Mesendoderm (in vitro differentiated cells): ENCODE measurements at regions not wholly inside any gene's neighbourhood (a gene's known extent, or its start where the extent isn't known, plus 50 kb on each side); places are given as distances from the start of the nearest gene placed in this dataset.

Experiments
- DNase-seq: peaks from one replicate; pipeline ENCODE4 v3.0.0; 2013
- H2AK5ac ChIP-seq: 2 replicates; pipeline ENCODE4 v1.6.1; 2013; ENCODE audit warnings: low read length, inconsistent platforms
- H2BK120ac ChIP-seq: 2 replicates; pipeline ENCODE4 v1.6.1; 2013; ENCODE audit warnings: low read depth, mild to moderate bottlenecking, low read length, moderate library complexity, mixed read lengths
- H2BK15ac ChIP-seq: replicated peaks from 2 replicates; pipeline ENCODE4 v1.6.1; 2013; ENCODE audit warnings: low read depth, mild to moderate bottlenecking, moderate library complexity
- H2BK5ac ChIP-seq: 2 replicates; pipeline ENCODE4 v1.6.1; 2013; ENCODE audit warnings: low read length, inconsistent platforms
- H3K18ac ChIP-seq: 2 replicates; pipeline ENCODE4 v1.6.1; 2013; ENCODE audit warnings: mild to moderate bottlenecking, low read length, mixed read lengths
- H3K23ac ChIP-seq: one replicate; pipeline ENCODE4 v1.6.1; 2013; ENCODE audit warnings: low read length
- H3K27ac ChIP-seq: 2 replicates; pipeline ENCODE4 v1.5.1; 2013; ENCODE audit warnings: low read depth, mild to moderate bottlenecking, inconsistent platforms, low read length, moderate library complexity
- H3K27me3 ChIP-seq: 2 replicates; pipeline ENCODE4 v1.6.1; 2013; ENCODE audit warnings: low read length, control low read depth, mild to moderate bottlenecking, inconsistent platforms; ENCODE audit not compliant: insufficient read depth, poor library complexity
- H3K36me3 ChIP-seq: 2 replicates; pipeline ENCODE4 v1.6.1; 2013; ENCODE audit warnings: low read length, inconsistent platforms; ENCODE audit not compliant: control insufficient read depth, insufficient read depth
- H3K4ac ChIP-seq: one replicate; pipeline ENCODE4 v1.6.1; 2013; ENCODE audit warnings: low read depth, mild to moderate bottlenecking, low read length, moderate library complexity
- H3K4me1 ChIP-seq: 2 replicates; pipeline ENCODE4 v1.6.1; 2013; ENCODE audit warnings: low read depth, low read length, inconsistent platforms; ENCODE audit not compliant: control insufficient read depth
- H3K4me2 ChIP-seq: 2 replicates; pipeline ENCODE4 v1.6.1; 2013; ENCODE audit warnings: low read length
- H3K4me3 ChIP-seq: 2 replicates; pipeline ENCODE4 v1.5.1; 2013; ENCODE audit warnings: mild to moderate bottlenecking, low read length
- H3K56ac ChIP-seq: one replicate; pipeline ENCODE4 v1.6.1; 2013; ENCODE audit warnings: low read length
- H3K79me1 ChIP-seq: 2 replicates; pipeline ENCODE4 v1.6.1; 2013; ENCODE audit warnings: low read length, inconsistent platforms
- H3K79me2 ChIP-seq: 2 replicates; pipeline ENCODE4 v1.6.1; 2013; ENCODE audit warnings: mild to moderate bottlenecking, low read length; ENCODE audit not compliant: control insufficient read depth, insufficient read depth
- H3K9ac ChIP-seq: 2 replicates; pipeline ENCODE4 v1.6.1; 2013; ENCODE audit warnings: low read length, inconsistent platforms
- H4K5ac ChIP-seq: one replicate; pipeline ENCODE4 v1.6.1; 2013; ENCODE audit warnings: low read length
- H4K8ac ChIP-seq: one replicate; pipeline ENCODE4 v1.6.1; 2013; ENCODE audit warnings: low read depth, mild to moderate bottlenecking, control low read depth, low read length, moderate library complexity
- WGBS: extraction: QIAGEN DNeasy Blood & Tissue Kit; methylation state at CpG from one replicate; pipeline ENCODE4 v1.1.7; 2013; ENCODE audit warnings: low lambda C conversion rate, missing lambda C conversion rate; ENCODE audit not compliant: insufficient coverage; ENCODE audit errors: extremely low coverage; 5-methylcytosine and 5-hydroxymethylcytosine counted together

- Histone ChIP-seq H3K27ac (no peak overlapping the region), H3K79me2 (no peaks in the 10 kb centered on the region), H3K9ac (no peak overlapping the region), H3K36me3 (no peaks in the 10 kb centered on the region), H3K4me1 (no peaks in the 10 kb centered on the region), H3K18ac (no peak overlapping the region), H2BK120ac (no peak overlapping the region), H3K4me2 (no peak overlapping the region), H2BK15ac (no peak overlapping the region), H3K23ac (no peak overlapping the region), H3K27me3 (no peaks in the 10 kb centered on the region), H2BK5ac (no peak overlapping the region), H4K8ac (no peak overlapping the region), H2AK5ac (no peak overlapping the region), H3K4ac (no peak overlapping the region), H4K5ac (no peak overlapping the region), H3K79me1 (no peaks in the 10 kb centered on the region), H3K56ac (no peak overlapping the region), H3K4me3 (no peak overlapping the region)
- no CpG with 5 or more reads among the region's 2 CpGs for WGBS
- DNase-seq: no peak
Observed at GRCh38 chr4:134145369-134145768, 56.2 kb downstream of the PABPC4L start.

- Histone ChIP-seq H3K4me1 (no peaks in the 10 kb centered on the region), H2BK15ac (no peak overlapping the region), H4K5ac (no peak overlapping the region)
Observed at GRCh38 chr4:134144337-134144736, 57.3 kb downstream of the PABPC4L start.

GRCh38 chr4:134141728-134142127 lies 59.9 kb downstream of the PABPC4L start:
- Histone ChIP-seq H3K4me2 (no peak overlapping the region), H3K23ac (no peak overlapping the region), H3K18ac (no peak overlapping the region), H4K8ac (no peak overlapping the region), H3K27me3 (no peaks in the 10 kb centered on the region), H3K79me1 (no peaks in the 10 kb centered on the region), H3K9ac (no peak overlapping the region), H3K79me2 (no peaks in the 10 kb centered on the region), H2AK5ac (no peak overlapping the region), H3K36me3 (no peaks in the 10 kb centered on the region), H3K56ac (no peak overlapping the region), H3K4me1 (no peaks in the 10 kb centered on the region), H3K4ac (no peak overlapping the region), H3K27ac (no peak overlapping the region), H3K4me3 (no peak overlapping the region), H2BK5ac (no peak overlapping the region), H2BK15ac (no peak overlapping the region), H4K5ac (no peak overlapping the region), H2BK120ac (no peak overlapping the region)
- WGBS: no CpG with 5 or more reads among the region's 2 CpGs
- no peak for DNase-seq

More at GRCh38 chr4:134144337-134144736, 57.3 kb downstream of the PABPC4L start:
- H2BK5ac ChIP-seq: no peak overlapping the region
- no peak for DNase-seq
- H3K27ac ChIP-seq: no peak overlapping the region
- WGBS: no CpG with 5 or more reads among the region's 2 CpGs
- H3K23ac ChIP-seq: no peak overlapping the region
- H4K8ac ChIP-seq: no peak overlapping the region
- no peak overlapping the region for H3K4me3 ChIP-seq
- no peak overlapping the region for H3K18ac ChIP-seq
- H3K56ac ChIP-seq: no peak overlapping the region
- no peak overlapping the region for H2BK120ac ChIP-seq
- H3K36me3 ChIP-seq: no peaks in the 10 kb centered on the region
- H3K79me1 ChIP-seq: no peaks in the 10 kb centered on the region
- no peak overlapping the region for H2AK5ac ChIP-seq
- no peak overlapping the region for H3K4me2 ChIP-seq
- H3K27me3 ChIP-seq: no peaks in the 10 kb centered on the region
- no peak overlapping the region for H3K9ac ChIP-seq
- H3K79me2 ChIP-seq: no peaks in the 10 kb centered on the region
- H3K4ac ChIP-seq: no peak overlapping the region

GRCh38 chr4:134139188-134139587 lies 62.4 kb downstream of the PABPC4L start:
- Histone ChIP-seq H3K18ac (no peak overlapping the region), H3K23ac (no peak overlapping the region), H3K79me2 (no peaks in the 10 kb centered on the region), H3K4ac (no peak overlapping the region), H4K8ac (no peak overlapping the region), H3K4me2 (no peak overlapping the region), H2BK120ac (no peak overlapping the region), H3K27ac (no peak overlapping the region), H3K56ac (no peak overlapping the region), H3K9ac (no peak overlapping the region), H4K5ac (no peak overlapping the region), H3K4me1 (no peaks in the 10 kb centered on the region), H2BK15ac (no peak overlapping the region), H3K27me3 (no peaks in the 10 kb centered on the region), H2AK5ac (no peak overlapping the region), H3K36me3 (no peaks in the 10 kb centered on the region), H3K79me1 (no peaks in the 10 kb centered on the region), H3K4me3 (no peak overlapping the region), H2BK5ac (no peak overlapping the region)
- no CpG with 5 or more reads among the region's 1 CpG for WGBS
- DNase-seq: no peak

- no CpG with 5 or more reads among the region's 3 CpGs for WGBS
- Histone ChIP-seq H3K79me1 (no peaks in the 10 kb centered on the region), H3K4ac (no peak overlapping the region), H3K56ac (no peak overlapping the region), H3K4me2 (no peak overlapping the region), H4K5ac (no peak overlapping the region), H3K27me3 (no peaks in the 10 kb centered on the region), H3K79me2 (no peaks in the 10 kb centered on the region), H3K4me1 (peaks cover 1% of the 10 kb centered on the region), H3K27ac (no peak overlapping the region), H4K8ac (no peak overlapping the region), H2BK5ac (no peak overlapping the region), H3K4me3 (no peak overlapping the region), H3K36me3 (no peaks in the 10 kb centered on the region), H2AK5ac (no peak overlapping the region), H3K23ac (no peak overlapping the region), H3K9ac (no peak overlapping the region), H2BK120ac (no peak overlapping the region), H2BK15ac (no peak overlapping the region), H3K18ac (no peak overlapping the region)
- DNase-seq: no peak
Observed at GRCh38 chr4:134132086-134132783, 69.4 kb downstream of the PABPC4L start.

- no CpG with 5 or more reads among the region's 5 CpGs for WGBS
- no peaks in the 10 kb centered on the region for H3K36me3 ChIP-seq
- no peak overlapping the region for H2AK5ac ChIP-seq
- no peak overlapping the region for H3K9ac ChIP-seq
- no peaks in the 10 kb centered on the region for H3K79me2 ChIP-seq
- peak overlapping the region; percentile 79 for H3K56ac ChIP-seq
- H3K18ac ChIP-seq: peak overlapping the region; percentile 39
- H2BK120ac ChIP-seq: no peak overlapping the region
- no peak for DNase-seq
- H3K4me1 ChIP-seq: peaks cover 1% of the 10 kb centered on the region
- no peaks in the 10 kb centered on the region for H3K27me3 ChIP-seq
- H3K27ac ChIP-seq: peak overlapping the region; percentile 83
- no peak overlapping the region for H3K4me3 ChIP-seq
- H4K5ac ChIP-seq: no peak overlapping the region
- no peak overlapping the region for H2BK15ac ChIP-seq
- no peak overlapping the region for H3K4me2 ChIP-seq
- H3K4ac ChIP-seq: peak overlapping the region; percentile 94
- H2BK5ac ChIP-seq: peak overlapping the region; percentile 26
- H4K8ac ChIP-seq: no peak overlapping the region
- H3K23ac ChIP-seq: no peak overlapping the region
- no peaks in the 10 kb centered on the region for H3K79me1 ChIP-seq
Observed at GRCh38 chr4:134126955-134127354, 74.6 kb downstream of the PABPC4L start.
